ENCODE measurements at regions not wholly inside any gene's neighbourhood (a gene's known extent, or its start where the extent isn't known, plus 50 kb on each side); places are given as distances from the start of the nearest gene placed in this dataset.

- peak in 5 of 6 experiments; percentile 2 to 33 (median 9) for DNase-seq
Observed at GRCh38 chr18:54717673-54718407, 110.4 kb upstream of the RAB27B start.

DNA sequence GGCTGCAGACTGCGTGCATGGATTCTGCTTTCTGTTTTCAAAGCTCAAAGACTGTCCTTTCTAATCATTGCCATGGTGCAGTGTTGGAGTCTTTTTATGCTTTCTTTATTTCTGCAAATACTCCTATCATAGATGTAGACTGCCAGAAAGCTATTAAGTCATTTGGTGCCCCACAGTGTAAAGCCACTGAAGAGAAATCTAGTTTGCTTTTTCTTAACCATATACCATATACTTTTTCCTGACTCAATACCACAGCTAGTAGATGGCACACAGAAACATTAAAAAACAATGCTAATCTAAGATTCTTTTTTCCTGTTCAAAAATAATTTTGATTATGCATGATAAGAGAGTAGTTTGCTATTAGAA is 109.9 kb upstream of the RAB27B start:
- DNase-seq = no peak

DNA sequence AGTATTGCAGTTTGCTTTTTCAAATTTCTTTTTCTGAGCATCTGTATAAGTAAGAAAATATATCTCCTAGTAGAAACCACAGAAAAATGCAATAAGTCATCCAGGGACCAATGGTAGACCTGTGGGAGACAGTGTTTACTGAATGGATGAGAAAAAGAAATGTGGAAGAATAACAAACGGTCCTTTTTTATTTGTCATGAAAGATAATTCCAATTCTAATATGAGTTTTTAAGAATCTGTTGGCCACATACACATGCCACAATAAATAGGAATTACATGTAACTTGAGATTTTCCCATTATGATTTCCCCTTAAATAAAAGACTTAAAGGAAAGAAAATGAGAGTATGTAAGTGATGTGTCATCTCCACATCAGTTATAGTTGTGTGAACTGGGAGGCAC is 107.7 kb upstream of the RAB27B start:
- DNase-seq = no peak

- no peak for DNase-seq
Observed at GRCh38 chr18:54726143-54726542, 102.1 kb upstream of the RAB27B start.

- no peak for DNase-seq
Observed at GRCh38 chr18:54734059-54734458, 94.2 kb upstream of the RAB27B start.

- no peak for DNase-seq
Observed at GRCh38 chr18:54736981-54737380, 91.3 kb upstream of the RAB27B start.

DNA sequence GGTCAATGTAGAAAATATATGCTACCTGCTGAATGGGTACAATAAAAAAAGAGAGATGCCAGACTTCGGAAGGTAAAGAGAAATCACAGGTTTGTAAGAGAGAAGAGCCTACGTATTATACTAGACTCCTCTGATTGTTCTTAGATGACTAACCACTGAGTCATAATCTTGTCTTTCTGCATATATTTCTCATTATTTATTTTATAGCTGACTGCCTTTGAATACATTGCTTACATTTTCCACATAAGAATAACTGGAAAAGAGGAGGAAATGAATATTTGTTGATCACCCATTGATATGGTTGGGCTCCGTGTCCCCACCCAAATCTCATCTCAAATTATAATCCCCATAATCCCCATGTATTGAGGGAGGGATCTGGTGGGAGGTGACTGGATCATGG is 90.3 kb upstream of the RAB27B start:
- DNase-seq = no peak

DNA sequence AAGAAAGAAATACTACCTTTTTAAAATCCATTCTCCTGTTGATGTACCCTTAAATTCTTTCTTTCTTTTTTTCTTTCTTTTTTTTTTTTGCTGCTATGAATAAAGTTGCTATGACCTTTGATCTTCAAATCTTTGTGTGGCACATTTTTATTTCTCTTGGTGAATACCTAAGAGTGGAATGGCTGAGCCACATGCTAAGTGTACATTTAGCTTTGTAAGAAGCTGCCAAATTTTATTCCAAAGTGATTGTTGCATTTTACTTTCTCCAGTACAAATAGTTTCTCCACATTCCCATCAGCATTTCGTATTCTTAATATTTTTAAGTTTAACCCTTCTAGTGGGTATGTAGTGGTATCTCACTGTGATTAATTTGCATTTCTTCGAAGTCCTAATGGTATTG is 88.8 kb upstream of the RAB27B start:
- DNase-seq = no peak

GRCh38 chr18:54740136-54740846 is 88.0 kb upstream of the RAB27B start:
- DNase-seq = no peak

DNA sequence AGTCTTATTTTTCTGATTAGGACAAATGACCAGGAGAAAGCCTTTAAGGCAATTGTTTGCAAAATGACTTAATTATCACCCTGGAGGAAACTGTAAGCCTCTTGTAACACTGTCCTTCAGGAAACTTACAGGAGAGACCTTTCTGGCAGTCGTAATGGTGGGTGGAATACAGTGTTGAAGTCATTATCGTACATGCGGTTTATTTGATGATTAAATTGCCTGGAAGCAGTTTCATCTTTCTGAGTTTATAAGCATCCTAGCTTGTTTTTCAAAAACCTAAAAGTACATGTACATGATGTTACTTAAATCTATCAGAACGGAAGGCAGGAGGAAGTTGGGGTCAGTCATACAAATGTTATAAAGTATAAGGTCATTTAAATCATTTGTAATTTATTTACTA is 86.2 kb upstream of the RAB27B start:
- no peak for DNase-seq

DNA sequence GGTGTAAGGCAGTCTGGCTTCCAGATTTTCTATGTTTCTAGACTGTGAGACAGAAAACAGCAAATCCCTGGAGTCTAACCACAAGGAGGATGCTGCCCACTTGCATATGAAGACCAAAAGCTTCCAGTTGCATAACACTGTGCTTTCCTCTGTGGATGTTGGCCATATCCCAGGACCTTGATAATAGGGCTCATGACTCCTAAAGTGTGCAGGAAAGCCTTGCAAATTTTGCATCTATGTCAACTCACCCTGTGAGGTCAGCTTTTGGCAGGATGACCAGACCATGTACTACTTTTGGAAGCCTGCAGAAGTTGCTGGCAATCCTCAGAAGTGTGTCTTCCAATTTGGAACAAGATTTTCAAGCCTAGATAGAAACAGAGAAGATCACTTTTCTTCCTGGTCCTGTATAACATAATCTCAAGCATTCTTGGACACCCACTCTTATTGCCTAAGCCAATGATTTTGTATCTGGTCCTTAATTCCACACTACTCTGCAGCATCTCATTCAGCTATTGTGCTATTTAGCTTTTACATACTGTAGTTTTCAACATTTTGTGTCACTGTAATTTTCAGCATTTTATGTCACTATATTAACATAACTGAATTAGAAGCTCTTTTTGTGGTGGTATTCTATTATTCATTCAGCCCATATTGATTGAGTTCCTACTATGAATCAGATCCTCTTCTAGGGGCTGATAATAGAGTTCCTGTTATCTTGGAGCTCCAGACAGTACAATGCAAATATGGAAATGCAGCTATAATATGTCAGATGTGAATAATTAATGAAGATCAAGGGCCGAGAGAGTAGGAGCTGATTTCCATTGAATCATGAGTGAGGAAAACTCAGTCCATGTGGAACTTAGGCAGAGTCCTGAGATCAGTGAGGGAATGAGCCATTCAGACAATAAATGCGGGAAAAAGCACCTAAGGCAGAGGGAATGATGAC is 85.3 kb upstream of the RAB27B start:
- no peak for DNase-seq

- DNase-seq = no peak
Observed at GRCh38 chr18:54743605-54743995, 84.7 kb upstream of the RAB27B start.

- DNase-seq = no peak
Observed at GRCh38 chr18:54749291-54749690, 79.0 kb upstream of the RAB27B start.

- no peak for DNase-seq
Observed at GRCh38 chr18:54750350-54750749, 77.9 kb upstream of the RAB27B start.

DNA sequence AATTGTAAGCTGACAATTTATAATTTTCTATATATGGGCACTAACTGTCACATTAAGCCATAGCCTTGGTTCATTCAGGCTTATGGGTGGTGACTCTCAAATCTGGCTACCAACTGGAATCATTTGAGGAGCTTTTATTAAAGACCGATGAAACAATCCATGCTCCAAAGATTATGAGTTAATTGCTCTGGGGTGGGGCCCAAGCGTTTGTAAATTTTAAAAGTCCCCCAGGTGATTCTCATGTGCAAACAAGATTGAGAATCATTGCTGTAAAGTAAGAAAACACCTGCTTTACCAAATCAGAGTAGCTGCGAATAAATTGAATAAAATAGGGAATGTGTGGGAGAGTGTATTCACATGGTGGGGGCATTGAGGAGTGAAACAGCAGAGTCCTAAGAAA is 76.1 kb upstream of the RAB27B start:
- DNase-seq = no peak

DNA sequence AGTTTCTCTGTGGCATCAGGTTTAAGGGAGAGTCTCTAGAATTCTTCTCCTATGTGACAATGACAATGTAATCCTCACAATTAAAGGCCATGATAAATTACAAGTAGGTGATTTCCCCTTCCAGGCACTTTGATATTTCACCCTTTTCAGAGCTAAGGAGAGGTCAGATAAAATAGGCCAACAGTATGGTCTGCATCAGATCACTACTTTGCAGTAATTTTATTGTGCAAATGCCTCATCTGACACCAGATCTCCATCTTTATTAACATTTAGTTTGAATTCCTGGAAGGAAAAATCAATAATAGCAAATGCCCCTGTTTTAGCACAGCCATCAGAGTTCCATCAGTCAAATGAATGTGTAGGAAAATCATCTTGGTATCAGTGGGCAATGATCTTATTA is 72.8 kb upstream of the RAB27B start:
- DNase-seq = no peak

DNA sequence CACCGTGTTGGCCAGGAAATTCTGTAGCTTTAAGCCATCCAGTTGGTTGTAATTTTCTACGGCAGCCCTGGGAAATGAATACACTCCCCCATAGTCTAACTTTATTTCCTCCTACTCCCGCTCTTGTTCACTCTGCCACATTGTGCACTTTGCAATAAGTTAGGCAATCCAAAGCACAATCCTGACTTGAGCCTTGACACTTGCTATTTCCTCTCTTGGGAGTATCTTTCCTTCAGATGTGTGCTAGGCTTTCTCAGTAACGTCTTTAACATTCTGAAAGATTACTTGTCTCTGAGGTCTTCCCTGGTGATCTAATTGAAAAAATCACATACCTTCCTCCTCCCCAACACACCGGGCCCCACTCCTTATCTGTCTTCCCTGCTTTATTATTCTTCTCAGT is 65.9 kb upstream of the RAB27B start:
- no peak for DNase-seq

DNA sequence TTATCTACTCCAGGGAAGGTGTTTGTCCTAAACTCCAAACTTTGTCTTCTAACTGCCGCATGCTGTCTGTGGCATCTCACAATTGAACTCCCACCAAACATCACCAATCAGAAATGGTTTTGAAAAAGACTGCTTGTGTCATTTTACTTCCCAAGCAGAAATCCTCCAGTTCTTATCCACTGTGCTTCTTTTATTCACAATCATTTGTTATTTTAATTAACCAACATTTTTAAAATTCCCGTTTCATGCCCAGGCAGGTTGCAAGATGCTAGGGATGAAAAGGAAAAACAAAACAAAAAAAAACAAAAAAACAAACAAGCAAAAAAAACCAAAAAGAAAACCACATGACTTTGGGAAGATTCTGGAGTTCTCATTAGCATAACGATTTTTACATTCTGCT is 63.5 kb upstream of the RAB27B start:
- no peak for DNase-seq

DNA sequence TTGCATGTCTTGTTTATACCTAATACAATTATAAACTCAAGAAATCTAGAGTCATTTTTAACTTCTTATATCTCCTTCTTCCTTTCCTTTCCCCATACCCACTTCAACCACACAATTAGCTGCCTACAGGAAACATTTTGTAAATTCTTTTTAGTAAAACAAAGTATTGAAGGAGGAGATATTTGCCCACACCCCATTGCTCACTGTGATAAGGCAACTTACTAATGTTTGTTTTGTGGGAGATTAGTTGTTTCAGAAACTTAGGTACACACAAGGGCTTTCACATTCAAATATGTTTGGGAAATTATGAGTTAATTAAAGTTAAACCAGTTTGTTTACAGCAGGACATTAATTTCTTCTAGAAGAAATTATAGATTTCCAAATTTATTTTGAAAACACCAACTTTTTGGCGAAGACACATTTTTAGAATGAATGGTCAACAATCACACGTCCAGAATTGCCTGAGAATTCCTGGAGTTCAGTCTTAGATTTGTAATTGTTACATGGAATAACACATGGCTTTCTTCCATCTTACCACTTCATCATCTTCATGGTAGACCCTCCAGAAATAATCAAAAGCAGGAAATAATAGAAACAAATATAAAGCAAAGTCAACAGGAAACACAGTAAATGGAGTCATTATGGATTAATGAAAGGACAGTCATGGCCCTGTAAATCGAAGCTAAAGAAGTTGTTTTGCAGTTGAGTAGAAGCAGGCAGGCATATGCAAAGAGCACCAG is 62.5 kb upstream of the RAB27B start:
- DNase-seq = no peak

GRCh38 chr18:54766634-54767033 is 61.6 kb upstream of the RAB27B start:
- no peak for DNase-seq

- DNase-seq = no peak
Observed at GRCh38 chr18:54767098-54767497, 61.2 kb upstream of the RAB27B start.

DNA sequence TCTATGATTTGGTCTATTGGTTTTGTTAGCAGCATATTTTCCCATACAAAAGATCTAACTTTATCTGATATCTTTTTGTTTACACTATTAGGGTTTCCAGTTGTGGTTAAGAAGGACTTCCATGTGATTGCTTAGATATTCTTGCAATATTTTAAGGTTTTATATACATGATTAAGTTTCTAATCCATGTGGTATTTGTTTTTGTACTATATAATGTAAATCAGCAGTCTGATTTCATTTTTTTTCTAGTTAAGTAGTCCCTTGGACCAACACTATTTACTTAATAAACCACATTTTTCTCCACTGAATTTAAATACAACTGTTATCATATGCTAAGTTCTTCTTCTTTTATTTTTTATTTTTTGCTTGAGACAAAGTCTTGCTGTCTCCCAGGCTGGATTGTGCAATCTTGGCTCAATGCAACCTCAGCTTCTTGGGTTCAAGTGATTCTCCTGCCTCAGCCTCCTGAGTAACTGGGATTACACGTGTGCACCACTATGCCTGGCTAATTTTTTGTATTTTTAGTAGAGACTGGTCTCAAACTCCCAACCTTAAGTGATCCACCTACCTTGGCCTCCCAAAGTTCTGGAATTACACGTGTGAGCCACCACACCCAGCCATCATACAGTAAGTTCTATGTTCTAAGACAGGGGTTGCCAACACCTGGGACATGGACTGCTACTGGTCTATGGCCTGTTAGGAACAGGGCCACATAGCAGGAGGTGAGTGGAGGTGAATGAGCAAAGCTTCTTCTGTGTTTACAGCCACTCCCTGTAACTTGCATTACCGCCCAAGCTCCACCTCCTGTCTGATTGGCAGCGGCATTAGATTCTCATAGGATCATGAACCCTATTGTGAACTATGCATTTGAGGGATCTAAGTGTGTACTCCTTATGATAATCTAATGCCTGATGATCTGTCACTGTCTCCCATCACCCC is 58.5 kb upstream of the RAB27B start:
- no peak for DNase-seq
